DOHH2 (cell line): ENCODE measurements at regions not wholly inside any gene's neighbourhood (a gene's known extent, or its start where the extent isn't known, plus 50 kb on each side); places are given as distances from the start of the nearest gene placed in this dataset.

Source experiments
- EZH2phosphoT487 ChIP-seq: fragments of 200-600 bp; sonication (generic); IDR thresholded peaks from 2 replicates; pipeline ENCODE4 v1.6.1; 2017; ENCODE audit warnings: borderline replicate concordance, mild to moderate bottlenecking, antibody characterized with exemption, low read length, moderate library complexity, mixed read lengths
- TF ChIP-seq, protein P1 (sequence below): fragments of 200-600 bp; sonication (generic); IDR thresholded peaks from one replicate; pipeline ENCODE4 v1.5.1; 2014; ENCODE audit warnings: antibody characterized with exemption, mild to moderate bottlenecking, low read depth, low read length; ENCODE audit not compliant: poor library complexity, severe bottlenecking

DNA sequence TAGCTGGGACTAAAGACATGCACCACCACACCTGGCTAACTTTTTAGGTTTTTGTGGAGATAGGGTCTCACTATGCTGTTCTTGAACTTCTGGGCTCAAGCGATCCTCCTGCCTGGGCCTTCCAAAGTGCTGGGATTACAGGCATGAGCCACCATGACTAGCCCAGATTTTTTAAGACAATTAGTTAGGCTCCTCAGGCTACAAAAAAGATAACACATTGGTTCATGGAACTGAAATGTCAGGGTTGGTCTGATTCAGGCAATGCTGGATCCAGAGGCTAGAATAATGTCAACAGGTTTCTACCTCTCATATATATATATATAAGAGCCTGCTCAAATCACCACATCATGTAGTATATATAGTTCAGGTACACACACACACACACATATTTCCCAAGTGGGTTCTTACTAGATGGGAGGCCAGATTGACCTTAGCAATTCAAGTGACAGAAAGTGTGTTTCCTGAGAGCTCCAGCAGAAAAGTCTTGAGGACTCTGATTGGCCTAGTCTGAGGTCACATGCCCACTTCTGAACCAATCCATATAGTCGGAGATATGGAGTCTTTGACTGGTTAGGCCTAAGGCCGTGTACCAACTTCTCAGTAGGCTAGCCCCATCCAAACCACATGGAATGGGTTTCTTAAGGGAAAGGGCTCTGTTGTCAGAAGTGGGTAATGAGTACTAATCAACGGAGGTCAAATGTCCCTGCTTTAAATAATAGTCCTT is 72.6 kb upstream of the LAPTM4A start:
- TF ChIP-seq, protein P1, sequence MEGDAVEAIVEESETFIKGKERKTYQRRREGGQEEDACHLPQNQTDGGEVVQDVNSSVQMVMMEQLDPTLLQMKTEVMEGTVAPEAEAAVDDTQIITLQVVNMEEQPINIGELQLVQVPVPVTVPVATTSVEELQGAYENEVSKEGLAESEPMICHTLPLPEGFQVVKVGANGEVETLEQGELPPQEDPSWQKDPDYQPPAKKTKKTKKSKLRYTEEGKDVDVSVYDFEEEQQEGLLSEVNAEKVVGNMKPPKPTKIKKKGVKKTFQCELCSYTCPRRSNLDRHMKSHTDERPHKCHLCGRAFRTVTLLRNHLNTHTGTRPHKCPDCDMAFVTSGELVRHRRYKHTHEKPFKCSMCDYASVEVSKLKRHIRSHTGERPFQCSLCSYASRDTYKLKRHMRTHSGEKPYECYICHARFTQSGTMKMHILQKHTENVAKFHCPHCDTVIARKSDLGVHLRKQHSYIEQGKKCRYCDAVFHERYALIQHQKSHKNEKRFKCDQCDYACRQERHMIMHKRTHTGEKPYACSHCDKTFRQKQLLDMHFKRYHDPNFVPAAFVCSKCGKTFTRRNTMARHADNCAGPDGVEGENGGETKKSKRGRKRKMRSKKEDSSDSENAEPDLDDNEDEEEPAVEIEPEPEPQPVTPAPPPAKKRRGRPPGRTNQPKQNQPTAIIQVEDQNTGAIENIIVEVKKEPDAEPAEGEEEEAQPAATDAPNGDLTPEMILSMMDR = no peak
- no peak for TF ChIP-seq EZH2phosphoT487
